HEK293 (cell line): ENCODE measurements at regions not wholly inside any gene's neighbourhood (a gene's known extent, or its start where the extent isn't known, plus 50 kb on each side); places are given as distances from the start of the nearest gene placed in this dataset.

ENCODE experiments used
- CTCF ChIA-PET: fragments of 350-600 bp; formaldehyde crosslinking; extraction: SDS; loops from one replicate; lab custom pipeline; 2021; ENCODE audit warnings: antibody characterized with exemption; lab: Yijun Ruan, JAX
- POLR2A ChIA-PET: fragments of 300-600 bp; formaldehyde crosslinking; extraction: SDS; loops from one replicate; lab custom pipeline; 2020; ENCODE audit warnings: antibody characterized with exemption, inconsistent platforms; lab: Yijun Ruan, JAX
- H3K27ac ChIP-seq: fragments of 200-500 bp; sonication (Bioruptor generic); 2 replicates; pipeline ENCODE4 v1.5.1; 2014; ENCODE audit warnings: low read depth, low read length, control low read depth, inconsistent platforms; ENCODE audit errors: extremely low read depth
- H3K36me3 ChIP-seq, 2 experiments: fragments of 200-500 bp in 1 of 2; sonication (Bioruptor generic) in 1 of 2; 1 replicate in 1 of 2; 2 replicates in 1 of 2; pipeline ENCODE4 v1.5.1; 2014 to 2017; ENCODE audit warnings: inconsistent platforms in 2 of 2, low read length in 2 of 2; ENCODE audit not compliant: control insufficient read depth in 2 of 2, insufficient read depth in 1 of 2
- H3K4me1 ChIP-seq: fragments of 200-500 bp; sonication (Bioruptor generic); 2 replicates; pipeline ENCODE4 v1.5.1; 2014; ENCODE audit warnings: mild to moderate bottlenecking, low read length, inconsistent platforms; ENCODE audit not compliant: control insufficient read depth, insufficient read depth
- H3K4me3 ChIP-seq: 2 replicates; pipeline ENCODE4 v1.5.1; 2011; ENCODE audit warnings: low read depth, mild to moderate bottlenecking, control low read depth, low read length, moderate library complexity
- H3K9me3 ChIP-seq: fragments of 200-500 bp; sonication (Bioruptor generic); 2 replicates; pipeline ENCODE4 v1.5.1; 2014; ENCODE audit warnings: low read depth, low read length, inconsistent platforms; ENCODE audit not compliant: control insufficient read depth, insufficient read depth
- SCRT2 ChIP-seq: fragments of 450-650 bp; formaldehyde crosslinking; IDR thresholded peaks from 2 replicates; pipeline ENCODE4 v1.5.1; 2016; ENCODE audit warnings: missing biosample characterization, missing genetic modification characterization
- YY1 ChIP-seq: fragments of 450-650 bp; formaldehyde crosslinking; IDR thresholded peaks from 2 replicates; pipeline ENCODE4 v1.5.1; 2018; ENCODE audit warnings: missing biosample characterization, missing genetic modification characterization
- YY2 ChIP-seq: fragments of 450-650 bp; formaldehyde crosslinking; IDR thresholded peaks from 2 replicates; pipeline ENCODE4 v1.5.1; 2016; ENCODE audit warnings: missing biosample characterization, missing genetic modification characterization
- ZNF112 ChIP-seq: fragments of 450-650 bp; formaldehyde crosslinking; IDR thresholded peaks from 2 replicates; pipeline ENCODE4 v1.5.0; 2017; ENCODE audit warnings: missing biosample characterization, missing genetic modification characterization
- ZNF266 ChIP-seq: fragments of 450-650 bp; formaldehyde crosslinking; IDR thresholded peaks from 2 replicates; pipeline ENCODE4 v1.5.1; 2016; ENCODE audit warnings: missing biosample characterization, missing genetic modification characterization, low read depth
- ZNF391 ChIP-seq: fragments of 450-650 bp; formaldehyde crosslinking; IDR thresholded peaks from 2 replicates; pipeline ENCODE4 v1.5.1; 2016; ENCODE audit warnings: low read depth, missing biosample characterization, missing genetic modification characterization, borderline replicate concordance
- TF ChIP-seq, protein P1 (sequence below): fragments of 450-650 bp; formaldehyde crosslinking; IDR thresholded peaks from 2 replicates; pipeline ENCODE4 v1.5.1; 2016; ENCODE audit warnings: missing biosample characterization, missing genetic modification characterization
- TF ChIP-seq, protein P2 (sequence below): fragments of 450-650 bp; formaldehyde crosslinking; IDR thresholded peaks from 2 replicates; pipeline ENCODE4 v1.5.1; 2016; ENCODE audit warnings: missing biosample characterization, missing genetic modification characterization
- TF ChIP-seq, protein P3 (sequence below): fragments of 450-650 bp; formaldehyde crosslinking; conservative IDR thresholded peaks from 2 replicates; pipeline ENCODE4 v1.5.1; 2016; ENCODE audit warnings: low read depth, missing biosample characterization, missing genetic modification characterization
- TF ChIP-seq, protein P4 (sequence below): fragments of 450-650 bp; formaldehyde crosslinking; IDR thresholded peaks from 2 replicates; pipeline ENCODE4 v1.5.1; 2016; ENCODE audit warnings: missing biosample characterization, missing genetic modification characterization, borderline replicate concordance
- TF ChIP-seq, protein P5 (sequence below): fragments of 450-650 bp; formaldehyde crosslinking; IDR thresholded peaks from 2 replicates; pipeline ENCODE4 v1.5.0; 2017; ENCODE audit warnings: missing biosample characterization, missing genetic modification characterization, borderline replicate concordance

DNA sequence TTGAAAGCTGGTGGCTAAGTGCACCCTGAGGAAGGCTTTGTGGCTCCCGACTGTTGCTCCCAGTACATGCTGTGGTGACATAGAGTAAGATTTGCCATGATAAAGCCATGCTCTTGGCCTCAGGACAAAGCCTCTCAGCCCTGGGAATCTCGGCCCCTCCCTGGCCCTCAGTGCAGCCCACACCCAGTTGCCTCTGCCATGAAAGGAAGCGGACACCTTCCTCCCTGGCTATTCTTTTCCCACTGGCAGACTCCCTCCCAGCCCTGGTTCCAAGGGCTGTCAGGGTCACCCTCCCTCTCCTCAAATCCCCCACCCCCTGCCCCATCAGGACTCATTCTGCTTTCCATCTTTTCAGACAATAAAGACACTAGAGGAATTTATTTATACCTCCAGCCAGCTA lies 119.8 kb upstream of the NEO1 start:
- ChIA-PET CTCF (interaction anchor here (0.7 kb wide), 1 partner anchor 646 kb away, joined by 3 read pairs; no protein-coding TSS in a partner anchor), POLR2A (no interaction called here)
- TF ChIP-seq, protein P1, sequence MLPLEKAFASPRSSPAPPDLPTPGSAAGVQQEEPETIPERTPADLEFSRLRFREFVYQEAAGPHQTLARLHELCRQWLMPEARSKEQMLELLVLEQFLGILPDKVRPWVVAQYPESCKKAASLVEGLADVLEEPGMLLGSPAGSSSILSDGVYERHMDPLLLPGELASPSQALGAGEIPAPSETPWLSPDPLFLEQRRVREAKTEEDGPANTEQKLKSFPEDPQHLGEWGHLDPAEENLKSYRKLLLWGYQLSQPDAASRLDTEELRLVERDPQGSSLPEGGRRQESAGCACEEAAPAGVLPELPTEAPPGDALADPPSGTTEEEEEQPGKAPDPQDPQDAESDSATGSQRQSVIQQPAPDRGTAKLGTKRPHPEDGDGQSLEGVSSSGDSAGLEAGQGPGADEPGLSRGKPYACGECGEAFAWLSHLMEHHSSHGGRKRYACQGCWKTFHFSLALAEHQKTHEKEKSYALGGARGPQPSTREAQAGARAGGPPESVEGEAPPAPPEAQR (tag by site-specific recombination), result no peak
- TF ChIP-seq YY1 (tag by site-specific recombination) (no peak), YY2 (tag by site-specific recombination) (no peak), SCRT2 (tag by site-specific recombination) (no peak), ZNF391 (no peak), ZNF266 (tag by site-specific recombination) (no peak)
- TF ChIP-seq, protein P2, sequence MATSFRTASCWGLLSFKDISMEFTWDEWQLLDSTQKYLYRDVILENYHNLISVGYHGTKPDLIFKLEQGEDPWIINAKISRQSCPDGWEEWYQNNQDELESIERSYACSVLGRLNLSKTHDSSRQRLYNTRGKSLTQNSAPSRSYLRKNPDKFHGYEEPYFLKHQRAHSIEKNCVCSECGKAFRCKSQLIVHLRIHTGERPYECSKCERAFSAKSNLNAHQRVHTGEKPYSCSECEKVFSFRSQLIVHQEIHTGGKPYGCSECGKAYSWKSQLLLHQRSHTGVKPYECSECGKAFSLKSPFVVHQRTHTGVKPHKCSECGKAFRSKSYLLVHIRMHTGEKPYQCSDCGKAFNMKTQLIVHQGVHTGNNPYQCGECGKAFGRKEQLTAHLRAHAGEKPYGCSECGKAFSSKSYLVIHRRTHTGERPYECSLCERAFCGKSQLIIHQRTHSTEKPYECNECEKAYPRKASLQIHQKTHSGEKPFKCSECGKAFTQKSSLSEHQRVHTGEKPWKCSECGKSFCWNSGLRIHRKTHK, result no peak

DNA sequence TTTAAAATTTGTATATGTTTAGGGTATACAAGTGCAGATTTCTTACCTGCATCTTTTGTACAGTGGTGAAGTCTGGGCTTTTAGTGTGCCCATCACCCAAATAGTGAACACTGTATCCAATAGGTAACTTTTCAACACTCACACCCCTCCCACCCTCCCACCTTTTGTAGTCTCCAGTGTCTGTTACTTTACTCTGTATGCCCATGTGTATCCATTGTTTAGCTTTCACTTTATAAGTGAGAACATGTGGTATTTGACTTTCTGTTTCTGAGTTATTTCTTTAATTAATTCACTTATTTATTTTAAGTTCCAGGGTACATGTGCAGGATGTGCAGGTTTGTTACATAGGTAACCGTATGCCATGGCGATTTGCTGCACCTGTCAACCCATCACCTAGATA lies 124.8 kb upstream of the NEO1 start:
- POLR2A ChIA-PET, result no interaction called here
- TF ChIP-seq, protein P3, sequence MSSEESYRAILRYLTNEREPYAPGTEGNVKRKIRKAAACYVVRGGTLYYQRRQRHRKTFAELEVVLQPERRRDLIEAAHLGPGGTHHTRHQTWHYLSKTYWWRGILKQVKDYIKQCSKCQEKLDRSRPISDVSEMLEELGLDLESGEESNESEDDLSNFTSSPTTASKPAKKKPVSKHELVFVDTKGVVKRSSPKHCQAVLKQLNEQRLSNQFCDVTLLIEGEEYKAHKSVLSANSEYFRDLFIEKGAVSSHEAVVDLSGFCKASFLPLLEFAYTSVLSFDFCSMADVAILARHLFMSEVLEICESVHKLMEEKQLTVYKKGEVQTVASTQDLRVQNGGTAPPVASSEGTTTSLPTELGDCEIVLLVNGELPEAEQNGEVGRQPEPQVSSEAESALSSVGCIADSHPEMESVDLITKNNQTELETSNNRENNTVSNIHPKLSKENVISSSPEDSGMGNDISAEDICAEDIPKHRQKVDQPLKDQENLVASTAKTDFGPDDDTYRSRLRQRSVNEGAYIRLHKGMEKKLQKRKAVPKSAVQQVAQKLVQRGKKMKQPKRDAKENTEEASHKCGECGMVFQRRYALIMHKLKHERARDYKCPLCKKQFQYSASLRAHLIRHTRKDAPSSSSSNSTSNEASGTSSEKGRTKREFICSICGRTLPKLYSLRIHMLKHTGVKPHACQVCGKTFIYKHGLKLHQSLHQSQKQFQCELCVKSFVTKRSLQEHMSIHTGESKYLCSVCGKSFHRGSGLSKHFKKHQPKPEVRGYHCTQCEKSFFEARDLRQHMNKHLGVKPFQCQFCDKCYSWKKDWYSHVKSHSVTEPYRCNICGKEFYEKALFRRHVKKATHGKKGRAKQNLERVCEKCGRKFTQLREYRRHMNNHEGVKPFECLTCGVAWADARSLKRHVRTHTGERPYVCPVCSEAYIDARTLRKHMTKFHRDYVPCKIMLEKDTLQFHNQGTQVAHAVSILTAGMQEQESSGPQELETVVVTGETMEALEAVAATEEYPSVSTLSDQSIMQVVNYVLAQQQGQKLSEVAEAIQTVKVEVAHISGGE (tag by site-specific recombination), result no peak
- TF ChIP-seq ZNF112 (tag by site-specific recombination), result no peak
- TF ChIP-seq, protein P4, sequence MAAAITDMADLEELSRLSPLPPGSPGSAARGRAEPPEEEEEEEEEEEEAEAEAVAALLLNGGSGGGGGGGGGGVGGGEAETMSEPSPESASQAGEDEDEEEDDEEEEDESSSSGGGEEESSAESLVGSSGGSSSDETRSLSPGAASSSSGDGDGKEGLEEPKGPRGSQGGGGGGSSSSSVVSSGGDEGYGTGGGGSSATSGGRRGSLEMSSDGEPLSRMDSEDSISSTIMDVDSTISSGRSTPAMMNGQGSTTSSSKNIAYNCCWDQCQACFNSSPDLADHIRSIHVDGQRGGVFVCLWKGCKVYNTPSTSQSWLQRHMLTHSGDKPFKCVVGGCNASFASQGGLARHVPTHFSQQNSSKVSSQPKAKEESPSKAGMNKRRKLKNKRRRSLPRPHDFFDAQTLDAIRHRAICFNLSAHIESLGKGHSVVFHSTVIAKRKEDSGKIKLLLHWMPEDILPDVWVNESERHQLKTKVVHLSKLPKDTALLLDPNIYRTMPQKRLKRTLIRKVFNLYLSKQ, result no peak
- TF ChIP-seq YY2 (tag by site-specific recombination), result no peak
- TF ChIP-seq, protein P5, sequence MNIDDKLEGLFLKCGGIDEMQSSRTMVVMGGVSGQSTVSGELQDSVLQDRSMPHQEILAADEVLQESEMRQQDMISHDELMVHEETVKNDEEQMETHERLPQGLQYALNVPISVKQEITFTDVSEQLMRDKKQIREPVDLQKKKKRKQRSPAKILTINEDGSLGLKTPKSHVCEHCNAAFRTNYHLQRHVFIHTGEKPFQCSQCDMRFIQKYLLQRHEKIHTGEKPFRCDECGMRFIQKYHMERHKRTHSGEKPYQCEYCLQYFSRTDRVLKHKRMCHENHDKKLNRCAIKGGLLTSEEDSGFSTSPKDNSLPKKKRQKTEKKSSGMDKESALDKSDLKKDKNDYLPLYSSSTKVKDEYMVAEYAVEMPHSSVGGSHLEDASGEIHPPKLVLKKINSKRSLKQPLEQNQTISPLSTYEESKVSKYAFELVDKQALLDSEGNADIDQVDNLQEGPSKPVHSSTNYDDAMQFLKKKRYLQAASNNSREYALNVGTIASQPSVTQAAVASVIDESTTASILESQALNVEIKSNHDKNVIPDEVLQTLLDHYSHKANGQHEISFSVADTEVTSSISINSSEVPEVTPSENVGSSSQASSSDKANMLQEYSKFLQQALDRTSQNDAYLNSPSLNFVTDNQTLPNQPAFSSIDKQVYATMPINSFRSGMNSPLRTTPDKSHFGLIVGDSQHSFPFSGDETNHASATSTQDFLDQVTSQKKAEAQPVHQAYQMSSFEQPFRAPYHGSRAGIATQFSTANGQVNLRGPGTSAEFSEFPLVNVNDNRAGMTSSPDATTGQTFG (tag by site-specific recombination), result no peak
- no peaks in the 10 kb centered on the region for H3K36me3 ChIP-seq

More for the DNA sequence above, 119.8 kb upstream of the NEO1 start:
- H3K4me3 ChIP-seq, result no peak overlapping the region
- H3K4me1 ChIP-seq, result no peaks in the 10 kb centered on the region
- H3K27ac ChIP-seq, result no peak overlapping the region
- no peaks in the 10 kb centered on the region for H3K36me3 ChIP-seq
- H3K9me3 ChIP-seq, result no peaks in the 10 kb centered on the region

More for the DNA sequence above, 124.8 kb upstream of the NEO1 start:
- H3K4me3 ChIP-seq, result no peak overlapping the region
- no peaks in the 10 kb centered on the region for H3K9me3 ChIP-seq
- H3K4me1 ChIP-seq, result no peaks in the 10 kb centered on the region
- H3K27ac ChIP-seq, result no peak overlapping the region
- CTCF ChIA-PET, result no interaction called here
